Fibroblast of villous mesenchyme (primary cell): ENCODE measurements at regions not wholly inside any gene's neighbourhood (a gene's known extent, or its start where the extent isn't known, plus 50 kb on each side); places are given as distances from the start of the nearest gene placed in this dataset.

Source experiments
- DNase-seq: peaks from one replicate; pipeline ENCODE4 v3.0.0-alpha.2; 2010; ENCODE audit warnings: low read depth
- H3K4me3 ChIP-seq: 2 replicates; pipeline ENCODE4 v1.5.1; 2011; ENCODE audit warnings: low read depth, mild to moderate bottlenecking, low read length
- TF ChIP-seq, protein P1 (sequence below): IDR thresholded peaks from 2 replicates; pipeline ENCODE4 v1.5.1; 2012; ENCODE audit warnings: low read depth, mild to moderate bottlenecking, low read length; ENCODE audit not compliant: insufficient read depth

DNA sequence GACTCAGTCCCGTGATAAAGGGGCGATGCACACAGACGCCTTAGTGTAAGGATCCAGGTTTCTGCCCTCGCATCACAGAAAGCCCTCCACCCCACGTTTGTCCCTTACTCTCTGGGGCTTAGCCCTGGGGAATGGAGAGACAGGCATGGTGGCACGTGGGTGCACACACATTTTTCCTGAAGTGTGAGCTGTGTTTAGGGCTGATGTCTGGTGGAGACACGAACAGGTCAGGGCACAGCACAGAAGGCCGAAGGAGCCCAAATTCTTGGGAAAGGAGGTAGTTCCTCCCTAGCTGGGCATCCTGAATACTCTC is 84.3 kb upstream of the DHRSX start:
- TF ChIP-seq, protein P1, sequence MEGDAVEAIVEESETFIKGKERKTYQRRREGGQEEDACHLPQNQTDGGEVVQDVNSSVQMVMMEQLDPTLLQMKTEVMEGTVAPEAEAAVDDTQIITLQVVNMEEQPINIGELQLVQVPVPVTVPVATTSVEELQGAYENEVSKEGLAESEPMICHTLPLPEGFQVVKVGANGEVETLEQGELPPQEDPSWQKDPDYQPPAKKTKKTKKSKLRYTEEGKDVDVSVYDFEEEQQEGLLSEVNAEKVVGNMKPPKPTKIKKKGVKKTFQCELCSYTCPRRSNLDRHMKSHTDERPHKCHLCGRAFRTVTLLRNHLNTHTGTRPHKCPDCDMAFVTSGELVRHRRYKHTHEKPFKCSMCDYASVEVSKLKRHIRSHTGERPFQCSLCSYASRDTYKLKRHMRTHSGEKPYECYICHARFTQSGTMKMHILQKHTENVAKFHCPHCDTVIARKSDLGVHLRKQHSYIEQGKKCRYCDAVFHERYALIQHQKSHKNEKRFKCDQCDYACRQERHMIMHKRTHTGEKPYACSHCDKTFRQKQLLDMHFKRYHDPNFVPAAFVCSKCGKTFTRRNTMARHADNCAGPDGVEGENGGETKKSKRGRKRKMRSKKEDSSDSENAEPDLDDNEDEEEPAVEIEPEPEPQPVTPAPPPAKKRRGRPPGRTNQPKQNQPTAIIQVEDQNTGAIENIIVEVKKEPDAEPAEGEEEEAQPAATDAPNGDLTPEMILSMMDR: no peak
- H3K4me3 ChIP-seq: no peak overlapping the region
- no peak for DNase-seq

DNA sequence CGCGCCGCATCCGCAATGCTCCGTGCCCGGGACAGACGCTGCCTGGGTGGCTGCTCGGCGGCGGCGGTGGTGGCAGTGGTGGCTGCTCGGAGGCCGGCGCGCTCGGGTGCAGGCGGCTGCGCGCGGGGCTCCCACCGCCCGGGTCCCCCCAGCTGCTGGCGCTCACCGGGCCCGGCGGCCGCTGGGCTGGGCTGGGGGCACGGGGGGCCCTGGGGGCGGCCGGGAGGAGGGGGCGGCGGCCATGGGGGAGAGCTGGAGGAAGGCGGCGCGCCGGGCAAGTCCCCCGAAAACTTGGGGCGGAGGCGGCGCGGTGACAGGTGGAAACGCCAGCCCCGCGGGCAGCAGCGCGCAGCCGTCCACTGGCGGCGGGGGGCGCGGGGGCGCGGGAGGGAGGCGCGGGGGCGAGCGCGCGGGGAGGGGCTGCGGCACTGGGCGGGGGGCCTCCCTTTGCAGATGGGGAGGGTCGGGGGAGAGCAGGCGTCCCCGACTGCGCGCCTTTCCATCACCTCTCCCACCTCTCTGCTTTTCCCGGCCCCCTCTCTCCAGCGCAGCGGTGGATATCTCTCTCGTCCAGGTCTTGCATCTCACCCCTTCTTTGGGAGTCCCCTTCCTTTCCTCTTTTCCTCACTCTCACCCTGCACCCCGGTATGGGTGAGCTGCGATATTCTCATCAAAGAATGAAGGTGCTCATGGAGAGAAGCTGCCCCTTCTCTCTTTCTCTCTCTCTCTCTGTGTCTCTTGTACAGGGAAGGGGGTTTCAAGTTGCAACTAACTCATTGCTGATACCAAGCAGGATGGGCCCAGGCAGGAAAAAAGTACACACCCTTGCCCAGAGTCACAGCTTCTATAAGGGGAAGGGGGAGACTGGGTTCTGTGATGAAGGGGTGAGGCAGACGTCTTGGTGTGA is 83.7 kb upstream of the DHRSX start:
- no peak overlapping the region for H3K4me3 ChIP-seq
- TF ChIP-seq, protein P1: no peak
- DNase-seq: no peak

DNA sequence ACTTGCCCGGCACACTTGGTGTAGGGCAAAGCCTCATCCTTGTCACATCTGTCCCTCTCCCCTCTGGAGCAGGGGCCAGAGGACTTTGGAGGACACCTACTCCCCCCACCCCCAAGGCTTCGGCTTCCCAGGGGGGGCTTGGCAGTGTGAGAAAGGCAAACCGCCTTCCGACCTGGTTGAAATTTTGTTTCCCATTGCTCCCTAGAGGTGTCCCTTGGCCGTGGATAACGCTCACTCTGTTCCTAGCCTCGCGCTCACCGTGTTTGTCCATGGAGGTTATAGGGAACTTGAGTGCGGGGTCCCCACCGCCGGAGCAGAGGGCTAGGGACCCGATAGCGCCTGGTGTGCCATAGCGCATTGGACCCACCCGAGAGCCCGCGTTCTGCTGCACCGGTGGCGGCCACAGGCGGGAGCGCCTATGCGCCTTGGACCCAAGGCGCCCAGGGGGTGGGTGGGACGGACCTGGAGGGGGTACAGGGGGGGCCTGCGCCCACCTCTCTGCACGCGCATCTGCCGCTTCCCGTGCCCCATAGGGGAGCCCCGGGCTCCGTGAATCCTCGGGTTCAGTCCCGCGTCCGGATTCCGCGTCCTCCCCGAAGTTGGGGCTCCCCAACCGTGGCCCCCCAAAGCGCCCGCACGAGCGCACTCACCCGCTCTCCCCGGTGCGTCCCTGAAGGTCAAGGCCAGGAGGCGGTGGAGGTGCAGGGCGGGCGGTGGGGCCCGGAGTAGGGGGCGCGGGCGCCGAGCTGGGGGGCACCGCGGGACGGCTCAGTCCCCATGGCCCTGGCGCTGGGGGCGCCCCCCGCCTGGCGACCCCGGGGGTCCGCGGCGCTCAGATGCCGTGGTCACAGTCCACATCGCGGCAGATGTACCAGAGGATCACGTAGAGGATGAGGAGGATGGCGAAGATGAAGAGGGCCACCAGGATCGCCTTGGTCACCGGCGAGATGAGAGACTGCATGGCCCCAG is 82.7 kb upstream of the DHRSX start:
- no peak overlapping the region for H3K4me3 ChIP-seq
- no peak for DNase-seq
- TF ChIP-seq, protein P1: no peak

DNA sequence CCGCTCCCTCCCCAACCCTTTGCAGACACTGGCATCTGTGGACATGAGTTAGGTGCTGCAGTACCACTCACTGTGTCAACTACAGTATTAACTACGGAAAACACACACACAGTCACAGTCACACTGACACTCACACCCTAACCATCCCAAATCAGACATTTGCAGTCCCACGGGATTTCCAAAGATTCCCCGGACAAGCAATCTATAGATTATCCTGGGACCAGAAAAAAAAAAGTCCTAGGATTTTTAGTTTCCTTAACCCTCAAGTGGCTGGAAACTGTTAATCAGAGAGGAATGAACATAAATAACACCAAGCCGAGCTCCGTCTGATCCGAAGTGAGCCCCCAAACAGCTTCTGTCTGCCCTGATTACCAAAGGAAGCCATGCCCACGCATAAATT is 81.9 kb upstream of the DHRSX start:
- TF ChIP-seq, protein P1: no peak
- H3K4me3 ChIP-seq: no peak overlapping the region
- DNase-seq: no peak

DNA sequence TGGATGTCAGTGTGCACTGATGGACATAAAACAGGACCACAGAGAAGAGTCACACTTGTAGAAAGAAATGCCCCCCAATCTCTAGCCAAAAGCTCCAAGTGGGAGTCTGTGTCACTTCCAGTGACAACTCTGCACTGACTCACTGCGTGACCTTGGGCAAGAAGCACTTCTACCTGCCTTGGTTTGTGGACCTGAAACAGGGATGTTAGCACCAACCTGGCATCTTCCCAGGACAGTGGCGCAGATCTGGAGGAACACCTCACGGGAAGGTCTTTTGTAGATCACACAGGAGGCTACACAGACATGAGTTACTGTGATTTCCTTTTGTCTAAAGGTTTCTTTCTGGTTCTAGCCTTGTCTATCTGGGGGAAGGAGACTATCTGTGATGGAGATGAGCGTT is 80.5 kb upstream of the DHRSX start:
- no peak overlapping the region for H3K4me3 ChIP-seq
- TF ChIP-seq, protein P1: no peak

DNA sequence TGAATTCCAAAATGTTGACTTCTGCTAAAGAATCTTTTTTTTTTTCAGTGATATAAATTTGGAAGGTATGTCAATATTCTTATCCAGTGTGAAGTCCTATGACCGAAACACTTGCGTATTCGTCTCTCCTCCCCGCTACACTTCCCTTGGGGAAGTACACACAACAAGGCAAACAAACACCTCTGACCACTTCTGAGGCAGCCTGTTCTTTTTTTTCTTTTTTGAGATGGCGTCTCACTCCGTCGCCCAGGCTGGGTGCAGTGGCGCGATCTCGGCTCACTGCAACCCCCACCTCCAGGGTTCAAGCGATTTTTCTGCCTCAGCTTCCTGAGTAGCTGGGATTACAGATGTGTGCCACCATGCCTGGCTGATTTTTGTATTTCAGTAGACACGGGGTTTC is 78.1 kb upstream of the DHRSX start:
- H3K4me3 ChIP-seq: no peak overlapping the region
- no peak for DNase-seq
- TF ChIP-seq, protein P1: no peak

More for the DNA sequence above, 80.5 kb upstream of the DHRSX start:
- no peak for DNase-seq
